GM12878 (cell line): ENCODE measurements at regions not wholly inside any gene's neighbourhood (a gene's known extent, or its start where the extent isn't known, plus 50 kb on each side); places are given as distances from the start of the nearest gene placed in this dataset.

ENCODE experiments used
- ATAC-seq: fragments of 200-7000 bp; cut with Tn5 transposase; 3 replicates; pipeline ENCODE4 v1.9.1; 2020; ENCODE audit warnings: mild to moderate bottlenecking, moderate library complexity
- BruUV-seq: library from RNA; stranded (reverse); fragments of 400-500 nt; replicated peaks from 2 replicates; lab custom pipeline; 2021; lab: Mats Ljungman, UMichigan
- CTCF ChIA-PET: fragments of 300-600 bp; sonication (Branson Sonifier 250); formaldehyde crosslinking; extraction: SDS; loops from one replicate; lab custom pipeline; 2021; ENCODE audit warnings: inconsistent platforms; lab: Yijun Ruan, JAX
- POLR2A ChIA-PET: fragments of 350-600 bp; formaldehyde crosslinking; extraction: SDS; loops from one replicate; lab custom pipeline; 2021; ENCODE audit warnings: inconsistent platforms; lab: Charles Lee
- RAD21 ChIA-PET: fragments of 300-600 bp; sonication (Branson Sonifier 250); formaldehyde crosslinking; loops from one replicate; lab custom pipeline; 2023; ENCODE audit warnings: antibody characterized with exemption; ENCODE audit not compliant: unreplicated experiment; lab: Charles Lee
- SMC1A ChIA-PET: fragments of 300-600 bp; sonication (Branson Sonifier 250); formaldehyde crosslinking; loops from one replicate; lab custom pipeline; 2023; ENCODE audit not compliant: unreplicated experiment, uncharacterized antibody; lab: Charles Lee
- DNase-seq: peaks from one replicate; pipeline ENCODE4 v3.0.0-alpha.2; 2011; ENCODE audit warnings: low read depth, low spot score
- FAIRE-seq: peaks from 3 replicates; lab custom pipeline; 2011; peaks lifted over from hg19 to GRCh38; lab: Jason Lieb, UNC
- H2AFZ ChIP-seq: 2 replicates; pipeline ENCODE4 v1.6.0; 2011; ENCODE audit warnings: low read depth, low read length, control low read depth; ENCODE audit not compliant: control insufficient read depth
- H3K27ac ChIP-seq: 2 replicates; pipeline ENCODE4 v1.5.1; 2011; ENCODE audit warnings: control low read depth; ENCODE audit not compliant: control insufficient read depth, insufficient read depth
- H3K27me3 ChIP-seq, 2 experiments: replicated peaks in 1 of 2; 2 replicates each; pipeline versions ENCODE4 v1.6.0 to v1.6.1; 2011; ENCODE audit warnings: low read length in 1 of 2; ENCODE audit not compliant: control insufficient read depth in 2 of 2, insufficient read depth in 2 of 2
- H3K36me3 ChIP-seq, 2 experiments: 2 replicates each; pipeline ENCODE4 v1.5.1; 2011; ENCODE audit warnings: low read length in 1 of 2; ENCODE audit not compliant: control insufficient read depth in 2 of 2, insufficient read depth in 2 of 2
- H3K4me1 ChIP-seq: 2 replicates; pipeline ENCODE4 v1.6.1; 2011; ENCODE audit warnings: mild to moderate bottlenecking, low read length, moderate library complexity, mixed read lengths; ENCODE audit not compliant: control insufficient read depth, insufficient read depth
- H3K4me2 ChIP-seq: 2 replicates; pipeline ENCODE4 v1.6.0; 2011; ENCODE audit warnings: control low read depth; ENCODE audit not compliant: control insufficient read depth, insufficient read depth
- H3K4me3 ChIP-seq: fragments of 200-600 bp; sonication (generic); 2 replicates; pipeline ENCODE4 v1.5.1; 2016
- H3K79me2 ChIP-seq: 2 replicates; pipeline ENCODE4 v1.6.0; 2011; ENCODE audit warnings: low read length; ENCODE audit not compliant: control insufficient read depth, insufficient read depth
- H3K9ac ChIP-seq: 2 replicates; pipeline ENCODE4 v1.8.0; 2011; ENCODE audit warnings: low read length, control low read depth, mixed read lengths; ENCODE audit not compliant: control insufficient read depth, insufficient read depth
- H3K9me3 ChIP-seq: replicated peaks from 3 replicates; pipeline ENCODE4 v1.5.1; 2011; ENCODE audit warnings: mild to moderate bottlenecking, low read length; ENCODE audit not compliant: control insufficient read depth, insufficient read depth
- H4K20me1 ChIP-seq: 2 replicates; pipeline ENCODE4 v1.6.0; 2011; ENCODE audit not compliant: control insufficient read depth, insufficient read depth
- EZH2 ChIP-seq: IDR thresholded peaks from 2 replicates; pipeline ENCODE4 v1.6.1; 2012; ENCODE audit warnings: low read depth, mild to moderate bottlenecking, control low read depth, inconsistent platforms, low read length, borderline replicate concordance; ENCODE audit not compliant: control insufficient read depth
- HSF1 ChIP-seq: fragments of 150-350 bp; IDR thresholded peaks from 2 replicates; pipeline ENCODE4 v1.6.1; 2014; ENCODE audit warnings: mild to moderate bottlenecking, low read depth, low read length
- NR2C1 ChIP-seq: fragments of 450-650 bp; IDR thresholded peaks from 2 replicates; pipeline ENCODE4 v1.6.1; 2017; ENCODE audit warnings: antibody characterized with exemption, mild to moderate bottlenecking, moderate library complexity
- NR2C2 ChIP-seq: IDR thresholded peaks from 2 replicates; pipeline ENCODE4 v1.6.1; 2011; ENCODE audit warnings: borderline replicate concordance, low read depth; ENCODE audit not compliant: control insufficient read depth, insufficient read length
- PAX5 ChIP-seq: IDR thresholded peaks from 2 replicates; pipeline ENCODE4 v1.6.1; 2011; ENCODE audit warnings: low read depth, low read length, borderline replicate concordance
- RELB ChIP-seq: fragments of 450-650 bp; IDR thresholded peaks from 2 replicates; pipeline ENCODE4 v1.6.1; 2017; ENCODE audit warnings: low read depth, mild to moderate bottlenecking, moderate library complexity
- STAT3 ChIP-seq: IDR thresholded peaks from 2 replicates; pipeline ENCODE4 v1.6.1; 2011; ENCODE audit warnings: low read depth, low read length, improper control_type of control experiment
- TARDBP ChIP-seq: IDR thresholded peaks from 2 replicates; pipeline ENCODE4 v1.6.1; 2016; ENCODE audit warnings: borderline replicate concordance
- ZBED1 ChIP-seq: IDR thresholded peaks from 2 replicates; pipeline ENCODE4 v1.6.1; 2016; ENCODE audit warnings: borderline replicate concordance
- ZNF274 ChIP-seq: IDR thresholded peaks from one replicate; pipeline ENCODE4 v1.8.0; 2011; ENCODE audit not compliant: insufficient read length, insufficient read depth
- ZNF622 ChIP-seq: fragments of 450-650 bp; IDR thresholded peaks from 2 replicates; pipeline ENCODE4 v1.6.1; 2017; ENCODE audit warnings: mild to moderate bottlenecking, inconsistent platforms
- WGBS: methylation state at CpG from one replicate; pipeline ENCODE4 v1.1.6; 2016; ENCODE audit warnings: low lambda C conversion rate; ENCODE audit not compliant: insufficient replicate concordance, insufficient coverage; ENCODE audit errors: missing lambda C conversion rate; 5-methylcytosine and 5-hydroxymethylcytosine counted together
- in situ Hi-C: fragments of 300-500 bp; cut with MboI; formaldehyde crosslinking; loops from 9 replicates; pipeline ENCODE4 v1.14.3; 2018; ENCODE audit warnings: mixed read lengths
- intact Hi-C: fragments of 100-400 bp; cut with micrococcal nuclease; formaldehyde crosslinking; loops from one replicate; pipeline ENCODE4 v1.14.2; 2022; ENCODE audit not compliant: unreplicated experiment

- in situ Hi-C loops = no loop called here
- Histone ChIP-seq H3K9ac (no peak overlapping the region), H3K27me3 (0 out of 4 replicates have a peak, but pooled peaks cover 0 to 2% of the 10 kb centered on the region in 2 experiments), H3K9me3 (no peaks in the 10 kb centered on the region), H2AFZ (no peak overlapping the region)
- FAIRE-seq = no peak
- POLR2A ChIA-PET = no interaction called here
- BruUV-seq = no TSS peak
- no peak for TF ChIP-seq EZH2
- TF ChIP-seq HSF1 = no peak
- TF ChIP-seq NR2C2 = no peak
- TF ChIP-seq, all 136 proteins: peak for 0
- Histone ChIP-seq H3K79me2 (no peaks in the 10 kb centered on the region), H3K4me2 (no peak overlapping the region), H3K4me1 (no peaks in the 10 kb centered on the region), H3K4me3 (no peak overlapping the region), H4K20me1 (no peaks in the 10 kb centered on the region), H3K36me3 (no peaks in the 10 kb centered on the region), H3K27ac (no peak overlapping the region)
- SMC1A ChIA-PET = no interaction called here
- CTCF ChIA-PET = no interaction called here
- no peak for DNase-seq
- 16% methylated on average over 8 of the region's 8 CpGs for WGBS
- intact Hi-C loops = no loop called here
- RAD21 ChIA-PET = no interaction called here
- ATAC-seq = no peak
Measured at GRCh38 chr16:49024896-49025295, 256.7 kb downstream of the CBLN1 start.

DNA sequence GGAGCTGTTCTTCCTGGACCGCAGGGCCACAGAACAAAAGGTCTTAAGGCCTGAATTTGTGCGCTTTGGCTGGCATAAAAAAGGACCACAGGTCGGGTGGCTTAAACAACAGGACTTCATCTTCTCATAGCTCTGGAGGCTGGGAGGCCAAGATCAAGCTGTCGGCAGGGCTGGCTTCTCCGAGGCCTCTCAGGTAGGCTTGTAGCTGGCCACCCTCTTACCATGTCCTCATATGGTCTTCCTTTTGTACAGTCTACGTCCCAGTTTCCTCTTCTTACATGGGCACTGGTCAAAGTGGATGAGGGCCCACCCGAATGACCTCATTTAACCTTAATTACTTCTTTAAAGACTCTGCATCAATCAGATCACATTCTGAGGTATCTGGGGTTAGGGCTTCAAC lies 257.6 kb downstream of the CBLN1 start:
- intact Hi-C loops = no loop called here
- Histone ChIP-seq H3K4me1 (no peaks in the 10 kb centered on the region), H3K9ac (no peak overlapping the region), H3K79me2 (no peaks in the 10 kb centered on the region), H3K4me3 (no peak overlapping the region), H3K4me2 (no peak overlapping the region), H2AFZ (no peak overlapping the region), H3K27me3 (0 out of 4 replicates have a peak, but pooled peaks cover 0 to 2% of the 10 kb centered on the region in 2 experiments), H4K20me1 (no peaks in the 10 kb centered on the region), H3K36me3 (no peaks in the 10 kb centered on the region), H3K27ac (no peak overlapping the region), H3K9me3 (no peaks in the 10 kb centered on the region)
- ChIA-PET CTCF (no interaction called here), RAD21 (no interaction called here), POLR2A (no interaction called here), SMC1A (no interaction called here)
- DNase-seq (no peak), FAIRE-seq (no peak), ATAC-seq (no peak)
- WGBS = 27% methylated on average over 7 of the region's 7 CpGs
- BruUV-seq = no TSS peak
- in situ Hi-C loops = no loop called here
- TF ChIP-seq ZNF622 (no peak), EZH2 (no peak), RELB (no peak), ZNF274 (no peak), ZBED1 (no peak), STAT3 (no peak), NR2C1 (no peak), PAX5 (no peak), TARDBP (no peak)
